ENCODE measurements at regions not wholly inside any gene's neighbourhood (a gene's known extent, or its start where the extent isn't known, plus 50 kb on each side); places are given as distances from the start of the nearest gene placed in this dataset.

DNA sequence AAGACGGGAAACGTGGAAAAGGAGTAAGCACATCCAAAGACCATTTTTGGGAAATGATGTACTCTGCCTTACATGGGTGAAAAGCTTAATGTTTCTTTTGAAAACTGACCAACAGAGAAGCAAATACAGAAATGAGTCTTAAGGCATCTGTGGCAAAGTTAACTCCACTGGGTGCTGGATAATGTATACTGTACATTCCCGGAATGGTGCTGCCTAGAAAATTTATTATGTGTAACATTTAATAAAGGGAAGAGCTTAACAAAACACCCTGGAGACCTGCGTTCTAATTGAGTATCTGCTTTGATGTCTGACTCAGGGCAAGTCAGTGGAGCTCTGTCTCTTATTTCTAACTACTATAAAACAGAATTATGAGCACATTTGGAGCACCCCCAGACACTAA, 230.2 kb downstream of the MID1 start:
- no peak for DNase-seq (ENCODE audit: low read depth, low spot score)

- DNase-seq (ENCODE audit: low read depth, low spot score), result no peak
These were observed 227.1 kb downstream of the MID1 start for GRCh38 chrX:10393241-10393640.

DNA sequence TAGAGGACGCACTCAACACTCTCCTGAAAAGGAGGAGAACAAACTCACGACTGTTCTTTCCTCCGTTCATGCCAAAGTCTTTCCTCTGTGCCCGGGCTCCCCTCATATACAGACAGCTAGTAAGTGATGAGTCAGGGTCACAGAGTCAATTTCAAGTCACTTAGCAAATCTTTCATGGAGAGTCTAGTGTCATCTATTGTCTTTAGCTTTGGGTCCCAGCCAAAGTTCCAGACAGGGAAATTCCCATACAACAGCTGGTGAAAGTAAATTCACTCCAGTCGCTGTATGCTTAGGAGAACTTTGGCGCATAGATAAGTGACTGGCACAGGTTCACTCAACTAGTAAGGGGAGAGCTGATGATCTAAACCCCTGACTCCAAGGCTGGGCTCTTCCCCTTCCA, 226.5 kb downstream of the MID1 start:
- DNase-seq (ENCODE audit: low read depth, low spot score), result no peak

- no peak for DNase-seq (ENCODE audit: low read depth, low spot score)
These were observed 225.2 kb downstream of the MID1 start for GRCh38 chrX:10395179-10395578.

Measured in smooth muscle cell of the brain vasculature (primary cell).